ENCODE measurements at regions not wholly inside any gene's neighbourhood (a gene's known extent, or its start where the extent isn't known, plus 50 kb on each side); places are given as distances from the start of the nearest gene placed in this dataset.

GRCh38 chr13:63201493-63201892 is 1785.8 kb upstream of the PCDH20 start:
- Histone ChIP-seq H3K4me2 (ENCODE audit: low read depth, low read length) (no peak overlapping the region), H3K27ac (ENCODE audit: insufficient read depth, low read length) (no peak overlapping the region), H2AK9ac (replicated peaks; ENCODE audit: low read depth, low read length, poor library complexity) (no peak overlapping the region), H4K91ac (ENCODE audit: insufficient read depth, low read depth, low read length) (no peak overlapping the region), H3K36me3 (ENCODE audit: control insufficient read depth, insufficient read depth, low read length) (no peaks in the 10 kb centered on the region), H4K8ac (ENCODE audit: low read depth in 2 of 2, low read length in 2 of 2) (no peak overlapping the region), H3K23ac (ENCODE audit: low read depth, low read length) (no peak overlapping the region), H3K18ac (ENCODE audit: low read depth, low read length) (no peak overlapping the region), H3K4me1 (ENCODE audit: control insufficient read depth, insufficient read depth, low read length) (no peaks in the 10 kb centered on the region), H3K9me1 (ENCODE audit: insufficient read depth, low read length) (no peaks in the 10 kb centered on the region; the same call in 1 of the 2 replicates), H3K79me1 (ENCODE audit: low read depth in 1 of 2, low read length in 2 of 2) (no peaks in the 10 kb centered on the region), H2BK15ac (ENCODE audit: low read depth, low read length) (no peak overlapping the region), H3K9ac (ENCODE audit: low read depth, low read length) (no peak overlapping the region), H3K56ac (ENCODE audit: extremely low read depth, insufficient read depth, low read length) (no peak overlapping the region), H3K4me3 (ENCODE audit: insufficient read depth, low read depth, low read length) (no peak overlapping the region), H3K9me3 (ENCODE audit: control insufficient read depth, insufficient read depth, low read length) (no peaks in the 10 kb centered on the region), H2BK5ac (ENCODE audit: low read depth, low read length, poor library complexity, severe bottlenecking) (no peak overlapping the region), H2BK20ac (ENCODE audit: low read depth, low read length) (no peak overlapping the region), H4K5ac (ENCODE audit: low read depth, low read length) (no peak overlapping the region), H3K14ac (replicated peaks; ENCODE audit: low read depth, low read length) (no peak overlapping the region), H2AFZ (replicated peaks; ENCODE audit: low read length, poor library complexity) (no peak overlapping the region), H2BK120ac (ENCODE audit: low read depth, low read length) (no peak overlapping the region), H4K20me1 (ENCODE audit: insufficient read depth, low read length) (no peaks in the 10 kb centered on the region), H2AK5ac (ENCODE audit: low read depth, low read length) (no peak overlapping the region), H3K4ac (ENCODE audit: low read depth, low read length) (no peak overlapping the region), H3K27me3 (ENCODE audit: control insufficient read depth, insufficient read depth, low read length) (no peaks in the 10 kb centered on the region)
- in situ Hi-C loops (cut with MboI; ENCODE audit: low sequenced_read_pairs) (no loop called here), intact Hi-C loops (cut with micrococcal nuclease) (no loop called here), dilution Hi-C loops (cut with HindIII; ENCODE audit: low sequenced_read_pairs, unreplicated experiment) (no loop called here)
- CTCF ChIA-PET = no interaction called here
- TF ChIP-seq RCOR1 (IDR thresholded peaks at IDR 0.05; ENCODE audit: insufficient replicate concordance, low read length) = no peak
- TF ChIP-seq, protein P1, sequence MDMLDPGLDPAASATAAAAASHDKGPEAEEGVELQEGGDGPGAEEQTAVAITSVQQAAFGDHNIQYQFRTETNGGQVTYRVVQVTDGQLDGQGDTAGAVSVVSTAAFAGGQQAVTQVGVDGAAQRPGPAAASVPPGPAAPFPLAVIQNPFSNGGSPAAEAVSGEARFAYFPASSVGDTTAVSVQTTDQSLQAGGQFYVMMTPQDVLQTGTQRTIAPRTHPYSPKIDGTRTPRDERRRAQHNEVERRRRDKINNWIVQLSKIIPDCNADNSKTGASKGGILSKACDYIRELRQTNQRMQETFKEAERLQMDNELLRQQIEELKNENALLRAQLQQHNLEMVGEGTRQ (IDR thresholded peaks at IDR 0.05; ENCODE audit: low read depth, low read length) = no peak
- TF ChIP-seq POLR2A (IDR thresholded peaks at IDR 0.05; ENCODE audit: low read depth, low read length) = no peak
- TF ChIP-seq MAFK (IDR thresholded peaks at IDR 0.05; ENCODE audit: low read depth, low read length) = no peak
- TF ChIP-seq BHLHE40 (IDR thresholded peaks at IDR 0.05; ENCODE audit: low read depth, low read length) = no peak
- no peak for TF ChIP-seq MXI1 (IDR thresholded peaks at IDR 0.05; ENCODE audit: borderline replicate concordance, low read depth, low read length)
- no peak for TF ChIP-seq MAZ (IDR thresholded peaks at IDR 0.05; ENCODE audit: borderline replicate concordance, low read depth, low read length)
- TF ChIP-seq RFX5 (IDR thresholded peaks at IDR 0.05; ENCODE audit: low read depth, low read length) = no peak
- no peak for TF ChIP-seq CHD1 (IDR thresholded peaks at IDR 0.05; ENCODE audit: low read depth, low read length)
- TF ChIP-seq CEBPB (IDR thresholded peaks at IDR 0.05; ENCODE audit: low read depth, low read length) = no peak
- TF ChIP-seq FOS (IDR thresholded peaks at IDR 0.05; ENCODE audit: low read depth, low read length) = no peak
- no peak for TF ChIP-seq NFE2L2 (IDR thresholded peaks at IDR 0.05; ENCODE audit: low read depth, low read length)
- TF ChIP-seq RAD21 (IDR thresholded peaks at IDR 0.05; ENCODE audit: low read length) = no peak
- TF ChIP-seq, protein P2, sequence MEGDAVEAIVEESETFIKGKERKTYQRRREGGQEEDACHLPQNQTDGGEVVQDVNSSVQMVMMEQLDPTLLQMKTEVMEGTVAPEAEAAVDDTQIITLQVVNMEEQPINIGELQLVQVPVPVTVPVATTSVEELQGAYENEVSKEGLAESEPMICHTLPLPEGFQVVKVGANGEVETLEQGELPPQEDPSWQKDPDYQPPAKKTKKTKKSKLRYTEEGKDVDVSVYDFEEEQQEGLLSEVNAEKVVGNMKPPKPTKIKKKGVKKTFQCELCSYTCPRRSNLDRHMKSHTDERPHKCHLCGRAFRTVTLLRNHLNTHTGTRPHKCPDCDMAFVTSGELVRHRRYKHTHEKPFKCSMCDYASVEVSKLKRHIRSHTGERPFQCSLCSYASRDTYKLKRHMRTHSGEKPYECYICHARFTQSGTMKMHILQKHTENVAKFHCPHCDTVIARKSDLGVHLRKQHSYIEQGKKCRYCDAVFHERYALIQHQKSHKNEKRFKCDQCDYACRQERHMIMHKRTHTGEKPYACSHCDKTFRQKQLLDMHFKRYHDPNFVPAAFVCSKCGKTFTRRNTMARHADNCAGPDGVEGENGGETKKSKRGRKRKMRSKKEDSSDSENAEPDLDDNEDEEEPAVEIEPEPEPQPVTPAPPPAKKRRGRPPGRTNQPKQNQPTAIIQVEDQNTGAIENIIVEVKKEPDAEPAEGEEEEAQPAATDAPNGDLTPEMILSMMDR (conservative IDR thresholded peaks at IDR 0.05; ENCODE audit: low read depth, low read length) = no peak
- ATAC-seq (ENCODE audit: low read depth) (no peak), DNase-seq (no peak)
- no TSS peak for BruUV-seq (replicated peaks)
- no CpG with 5 or more reads among the region's 1 CpG for WGBS, 2 experiments (ENCODE audit: extremely low coverage in 2 of 2, insufficient read length in 1 of 2)
- POLR2A ChIA-PET (ENCODE audit: unreplicated experiment) = no interaction called here
